Upper lobe of left lung (tissue), 6 donors: ENCODE measurements at regions not wholly inside any gene's neighbourhood (a gene's known extent, or its start where the extent isn't known, plus 50 kb on each side); places are given as distances from the start of the nearest gene placed in this dataset.

Experiments
- ATAC-seq, 2 donors: fragments of 200-7000 bp; cut with Tn5 transposase; one replicate each; pipeline ENCODE4 v1.9.1; 2022; ENCODE audit warnings: mild to moderate bottlenecking in 2 of 2, moderate library complexity in 2 of 2; ENCODE audit not compliant: low FRiP score in 2 of 2
- DNase-seq, 2 donors: peaks; one replicate each; pipeline ENCODE4 v3.0.0-alpha.2; 2019 to 2020
- H3K27ac ChIP-seq, 4 donors: fragments of 200-600 bp; sonication (generic); one replicate each; pipeline ENCODE4 v1.5.1; 2016 to 2019
- H3K27me3 ChIP-seq, 4 donors: fragments of 200-600 bp; sonication (generic); one replicate each; pipeline ENCODE4 v1.5.1; 2017 to 2019
- H3K36me3 ChIP-seq, 4 donors: fragments of 200-600 bp; sonication (generic); one replicate each; pipeline ENCODE4 v1.5.1; 2016 to 2019
- H3K4me1 ChIP-seq, 4 donors: fragments of 200-600 bp; sonication (generic); one replicate each; pipeline ENCODE4 v1.5.1; 2018 to 2019
- H3K4me3 ChIP-seq, 4 donors: fragments of 200-600 bp; sonication (generic); one replicate each; pipeline ENCODE4 v1.5.1; 2017 to 2019; ENCODE audit warnings: mild to moderate bottlenecking in 2 of 4, moderate library complexity in 1 of 4
- H3K9me3 ChIP-seq, 4 donors: fragments of 200-600 bp; sonication (generic); one replicate each; pipeline ENCODE4 v1.5.1; 2018 to 2019
- EP300 ChIP-seq, 4 donors: sonication (generic); formaldehyde crosslinking; IDR thresholded peaks; one replicate each; pipeline ENCODE4 v1.5.1; 2017; ENCODE audit warnings: antibody characterized with exemption in 4 of 4, control low read depth in 2 of 4
- POLR2A ChIP-seq, 4 donors: fragments of 450-650 bp; IDR thresholded peaks; one replicate each; pipeline ENCODE4 v1.5.1; 2016 to 2017; ENCODE audit warnings: antibody characterized with exemption in 4 of 4, mild to moderate bottlenecking in 2 of 4
- POLR2AphosphoS5 ChIP-seq, 2 donors: sonication (generic); formaldehyde crosslinking; IDR thresholded peaks; one replicate each; pipeline ENCODE4 v1.5.1; 2017; ENCODE audit warnings: antibody characterized with exemption in 2 of 2
- WGBS, 2 donors: methylation state at CpG; one replicate each; pipeline ENCODE4 v1.1.5; 2017 to 2018; 5-methylcytosine and 5-hydroxymethylcytosine counted together
- TF ChIP-seq, protein P1 (sequence below), 6 experiments: fragments of 450-650 bp in 4 of 6; fragments of 200-600 bp in 2 of 6; sonication (generic) in 2 of 6; IDR thresholded peaks; one replicate each; pipeline ENCODE4 v1.5.1; 2016 to 2019; ENCODE audit warnings: antibody characterized with exemption in 6 of 6
- donor health status: DM: no; HTN: no; CAD: no; lungs with moderate emphysema.
- donor health status: DM: no; HTN: yes; CAD: no; lungs with severe emphysema.

DNA sequence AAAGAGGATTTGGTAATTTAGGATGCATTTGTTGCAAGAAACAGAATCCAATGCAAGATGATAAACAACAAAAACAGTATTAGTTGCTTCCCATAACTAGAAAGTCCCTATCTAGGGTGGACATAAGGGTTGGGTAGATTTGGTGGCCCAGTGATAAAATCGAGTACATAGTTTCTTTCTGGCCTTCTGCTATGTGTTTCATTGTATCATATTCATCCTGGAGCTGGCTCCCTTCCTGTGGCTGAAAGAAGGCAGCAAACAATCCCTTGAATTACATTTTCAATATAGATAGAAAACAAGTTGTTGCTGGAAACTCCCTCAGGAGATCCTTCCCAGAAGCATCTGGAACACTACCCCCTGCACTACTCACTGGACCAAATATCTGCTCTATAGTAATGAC is 135.1 kb downstream of the ID4 start:
- no peak overlapping the region for H3K4me3 ChIP-seq
- H3K27me3 ChIP-seq: no peaks in the 10 kb centered on the region
- DNase-seq: no peak
- no peaks in the 10 kb centered on the region for H3K4me1 ChIP-seq
- H3K36me3 ChIP-seq: no peaks in the 10 kb centered on the region
- 70 to 82% methylated on average over 1 of the region's 1 CpG for WGBS, 2 donors
- no peak for TF ChIP-seq POLR2A (IDR thresholded peaks at IDR 0.05)
- TF ChIP-seq, protein P1, sequence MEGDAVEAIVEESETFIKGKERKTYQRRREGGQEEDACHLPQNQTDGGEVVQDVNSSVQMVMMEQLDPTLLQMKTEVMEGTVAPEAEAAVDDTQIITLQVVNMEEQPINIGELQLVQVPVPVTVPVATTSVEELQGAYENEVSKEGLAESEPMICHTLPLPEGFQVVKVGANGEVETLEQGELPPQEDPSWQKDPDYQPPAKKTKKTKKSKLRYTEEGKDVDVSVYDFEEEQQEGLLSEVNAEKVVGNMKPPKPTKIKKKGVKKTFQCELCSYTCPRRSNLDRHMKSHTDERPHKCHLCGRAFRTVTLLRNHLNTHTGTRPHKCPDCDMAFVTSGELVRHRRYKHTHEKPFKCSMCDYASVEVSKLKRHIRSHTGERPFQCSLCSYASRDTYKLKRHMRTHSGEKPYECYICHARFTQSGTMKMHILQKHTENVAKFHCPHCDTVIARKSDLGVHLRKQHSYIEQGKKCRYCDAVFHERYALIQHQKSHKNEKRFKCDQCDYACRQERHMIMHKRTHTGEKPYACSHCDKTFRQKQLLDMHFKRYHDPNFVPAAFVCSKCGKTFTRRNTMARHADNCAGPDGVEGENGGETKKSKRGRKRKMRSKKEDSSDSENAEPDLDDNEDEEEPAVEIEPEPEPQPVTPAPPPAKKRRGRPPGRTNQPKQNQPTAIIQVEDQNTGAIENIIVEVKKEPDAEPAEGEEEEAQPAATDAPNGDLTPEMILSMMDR (IDR thresholded peaks at IDR 0.05): no peak
- TF ChIP-seq EP300 (IDR thresholded peaks at IDR 0.05): no peak
- no peak for TF ChIP-seq POLR2AphosphoS5 (IDR thresholded peaks at IDR 0.05)
- no peaks in the 10 kb centered on the region for H3K9me3 ChIP-seq
- no peak for ATAC-seq
- H3K27ac ChIP-seq: no peak overlapping the region

DNA sequence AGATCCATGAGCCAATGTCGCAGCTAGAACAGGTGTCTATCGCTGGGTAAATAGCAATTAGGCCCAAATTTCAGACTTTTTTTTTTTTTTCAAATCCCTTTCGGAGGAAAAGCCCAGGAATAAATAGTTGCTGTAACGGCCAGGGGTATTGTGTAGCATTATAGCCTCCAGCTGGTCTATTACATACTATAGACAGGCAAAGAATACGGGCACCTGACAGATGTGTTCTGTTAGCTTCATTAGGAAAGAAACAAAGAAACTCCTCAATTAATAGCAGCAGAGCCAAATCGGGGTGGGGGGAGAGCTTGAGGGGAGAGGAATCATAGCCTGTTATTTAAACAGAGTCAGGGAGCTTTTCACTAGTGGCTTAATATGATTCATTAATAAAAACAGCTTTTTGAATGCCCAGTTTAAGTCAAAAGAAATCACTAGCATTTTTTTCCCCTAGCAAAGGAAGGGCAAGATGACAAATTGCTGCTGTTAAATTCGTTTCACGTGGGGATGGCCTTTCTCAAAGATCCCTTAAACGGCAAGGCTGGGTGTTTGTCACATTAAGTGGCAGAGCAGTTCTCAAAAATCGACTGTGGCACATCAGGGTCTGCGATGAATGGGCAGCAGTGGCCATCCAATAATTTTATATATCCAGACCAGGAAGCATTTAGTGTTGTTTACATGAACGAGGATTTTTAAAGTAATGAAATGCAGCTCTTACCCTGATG is 139.4 kb downstream of the ID4 start:
- Histone ChIP-seq H3K27ac (no peak overlapping the region), H3K27me3 (no peaks in the 10 kb centered on the region), H3K4me3 (no peak overlapping the region), H3K9me3 (no peaks in the 10 kb centered on the region), H3K4me1 (no peaks in the 10 kb centered on the region), H3K36me3 (no peaks in the 10 kb centered on the region)
- DNase-seq (no peak), ATAC-seq (no peak)
- WGBS, 2 donors: 62 to 66% methylated on average over 12 of the region's 12 CpGs
- no peak for TF ChIP-seq POLR2A (IDR thresholded peaks at IDR 0.05)
- no peak for TF ChIP-seq EP300 (IDR thresholded peaks at IDR 0.05)
- TF ChIP-seq, protein P1 (IDR thresholded peaks at IDR 0.05): no peak
- TF ChIP-seq POLR2AphosphoS5 (IDR thresholded peaks at IDR 0.05): no peak

DNA sequence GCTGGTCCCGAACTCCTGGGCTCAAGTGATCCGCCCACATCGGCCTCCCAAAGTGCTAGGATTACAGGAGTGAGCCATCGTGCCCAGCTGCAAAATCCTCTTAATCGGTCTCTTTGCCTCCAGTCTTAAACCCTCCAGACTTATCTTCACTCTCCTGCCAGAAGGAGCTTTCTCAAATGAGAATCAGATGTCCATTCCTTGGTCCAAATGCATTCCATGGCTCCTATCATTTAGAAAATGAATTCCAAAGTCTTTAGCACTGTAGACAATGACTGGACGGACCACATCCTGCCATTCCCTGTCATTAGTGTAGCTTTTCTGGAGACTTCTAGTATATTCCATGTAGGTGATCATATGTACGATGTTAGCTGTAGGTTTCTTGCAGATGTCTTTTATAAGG is 141.9 kb downstream of the ID4 start:
- ATAC-seq (peak in 1 of 2 donors; percentile 63), DNase-seq (no peak)
- WGBS, 2 donors: 85 to 89% methylated on average over 7 of the region's 7 CpGs
- Histone ChIP-seq H3K4me1 (no peaks in the 10 kb centered on the region), H3K36me3 (no peaks in the 10 kb centered on the region), H3K27me3 (no peaks in the 10 kb centered on the region), H3K27ac (no peak overlapping the region), H3K4me3 (no peak overlapping the region), H3K9me3 (no peaks in the 10 kb centered on the region)
- no peak for TF ChIP-seq POLR2AphosphoS5 (IDR thresholded peaks at IDR 0.05)

DNA sequence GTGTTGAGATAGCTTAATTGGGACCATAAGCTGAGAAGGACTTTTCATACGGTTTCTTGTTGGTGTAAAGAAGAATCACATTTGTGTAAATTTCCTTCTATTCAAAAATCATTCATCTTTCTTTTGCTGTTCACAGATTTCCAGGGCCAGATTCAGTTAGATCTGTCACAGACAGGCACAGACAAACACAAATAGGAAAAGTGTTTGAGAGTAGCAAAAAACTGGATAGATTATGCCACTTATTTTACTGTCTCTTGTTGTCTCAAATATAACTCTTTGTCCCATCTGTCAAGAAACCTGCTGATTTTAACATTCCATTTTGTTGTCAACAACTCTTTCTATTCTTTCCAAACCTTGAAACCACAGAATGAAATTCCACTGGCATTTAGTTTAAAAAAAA is 142.8 kb downstream of the ID4 start:
- ATAC-seq (no peak), DNase-seq (no peak)
- Histone ChIP-seq H3K27me3 (no peaks in the 10 kb centered on the region), H3K36me3 (no peaks in the 10 kb centered on the region), H3K27ac (no peak overlapping the region), H3K9me3 (no peaks in the 10 kb centered on the region), H3K4me3 (no peak overlapping the region), H3K4me1 (no peaks in the 10 kb centered on the region)
- WGBS, 2 donors: 55 to 58% methylated on average over 1 of the region's 1 CpG
- TF ChIP-seq, protein P1 (IDR thresholded peaks at IDR 0.05): no peak
- no peak for TF ChIP-seq POLR2AphosphoS5 (IDR thresholded peaks at IDR 0.05)
- TF ChIP-seq EP300 (IDR thresholded peaks at IDR 0.05): no peak
- no peak for TF ChIP-seq POLR2A (IDR thresholded peaks at IDR 0.05)

DNA sequence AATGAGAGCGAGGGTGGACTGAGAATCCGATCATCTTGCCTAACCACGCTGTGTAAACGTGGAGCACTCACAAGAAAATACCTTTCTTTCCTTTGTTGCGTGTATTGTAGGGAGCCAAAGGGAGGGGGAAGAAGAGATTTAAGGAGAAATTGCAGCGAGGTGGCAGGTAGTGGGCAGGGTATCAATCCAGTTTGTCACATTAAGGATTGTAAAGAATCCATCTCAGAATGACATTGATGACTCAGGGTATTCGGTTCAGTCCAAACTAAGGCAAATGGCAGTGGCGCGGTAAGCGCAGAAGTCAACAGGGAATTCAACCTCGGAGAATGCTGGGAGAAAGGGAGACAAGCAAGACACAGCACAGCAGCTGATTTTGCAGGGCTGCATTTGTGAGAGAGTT is 146.2 kb downstream of the ID4 start:
- Histone ChIP-seq H3K4me3 (no peak overlapping the region), H3K36me3 (no peaks in the 10 kb centered on the region), H3K9me3 (no peaks in the 10 kb centered on the region), H3K27ac (no peak overlapping the region), H3K27me3 (no peaks in the 10 kb centered on the region), H3K4me1 (no peaks in the 10 kb centered on the region)
- WGBS, 2 donors: 76 to 79% methylated on average over 11 of the region's 11 CpGs
- TF ChIP-seq POLR2A (IDR thresholded peaks at IDR 0.05): no peak
- TF ChIP-seq EP300 (IDR thresholded peaks at IDR 0.05): no peak
- TF ChIP-seq, protein P1 (IDR thresholded peaks at IDR 0.05): no peak
- TF ChIP-seq POLR2AphosphoS5 (IDR thresholded peaks at IDR 0.05): no peak
- DNase-seq (no peak), ATAC-seq (no peak)
